HepG2 (cell line): ENCODE measurements at regions not wholly inside any gene's neighbourhood (a gene's known extent, or its start where the extent isn't known, plus 50 kb on each side); places are given as distances from the start of the nearest gene placed in this dataset.

Source experiments
- ATAC-seq: fragments of 200-7000 bp; cut with Tn5 transposase; 3 replicates; pipeline ENCODE4 v1.9.1; 2020; ENCODE audit warnings: mild to moderate bottlenecking, moderate library complexity
- BruUV-seq: library from RNA; stranded (reverse); fragments of 400-500 nt; replicated peaks from 2 replicates; lab custom pipeline; 2021; lab: Mats Ljungman, UMichigan
- CTCF ChIA-PET: fragments of 300-600 bp; formaldehyde crosslinking; extraction: SDS; loops from one replicate; lab custom pipeline; 2021; ENCODE audit warnings: low total read pairs, inconsistent platforms, low intra/inter-chr PET ratio; lab: Yijun Ruan, JAX
- POLR2A ChIA-PET: fragments of 350-600 bp; sonication (Branson Sonifier 250); formaldehyde crosslinking; loops from one replicate; lab custom pipeline; 2020; ENCODE audit warnings: antibody characterized with exemption, inconsistent platforms; lab: Yijun Ruan, JAX
- DNase-seq: peaks from one replicate; pipeline ENCODE4 v3.0.0-alpha.2; 2015; ENCODE audit warnings: low spot score
- FAIRE-seq: peaks from 3 replicates; lab custom pipeline; 2011; peaks lifted over from hg19 to GRCh38; lab: Jason Lieb, UNC
- H2AFZ ChIP-seq: one replicate; pipeline ENCODE4 v1.6.1; 2011; ENCODE audit warnings: low read length, inconsistent platforms
- H3K27ac ChIP-seq: fragments of 300-600 bp; 3 replicates; pipeline ENCODE4 v1.8.0; 2011; ENCODE audit warnings: mixed run types, mild to moderate bottlenecking, mixed read lengths, low read length, inconsistent platforms; ENCODE audit not compliant: insufficient read depth; ENCODE audit errors: extremely low read length
- H3K27me3 ChIP-seq, 2 experiments: fragments of 200-600 bp in 1 of 2; 2 replicates in 1 of 2; 3 replicates in 1 of 2; pipeline versions ENCODE4 v1.6.0 to v1.8.0; 2011; ENCODE audit warnings: low read length in 2 of 2, mild to moderate bottlenecking in 2 of 2, moderate library complexity in 2 of 2, inconsistent platforms in 1 of 2; ENCODE audit not compliant: insufficient read depth in 2 of 2, control insufficient read depth in 1 of 2
- H3K36me3 ChIP-seq, 2 experiments: fragments of 200-600 bp in 1 of 2; replicated peaks in 1 of 2; 2 replicates in 1 of 2; 3 replicates in 1 of 2; pipeline versions ENCODE4 v1.5.1 to v1.8.0; 2011; ENCODE audit warnings: low read length in 2 of 2, inconsistent platforms in 1 of 2; ENCODE audit not compliant: insufficient read depth in 2 of 2, control insufficient read depth in 1 of 2
- H3K4me1 ChIP-seq: 2 replicates; pipeline ENCODE4 v1.5.1; 2012; ENCODE audit warnings: low read length, inconsistent platforms; ENCODE audit not compliant: insufficient read depth
- H3K4me2 ChIP-seq: 2 replicates; pipeline ENCODE4 v1.6.0; 2011; ENCODE audit warnings: low read depth, low read length, inconsistent platforms
- H3K4me3 ChIP-seq, 3 experiments: fragments of 200-600 bp in 1 of 3; sonication (generic), shearing (Covaris generic) in 1 of 3; replicated peaks in 1 of 3; 2 replicates each; pipeline ENCODE4 v1.5.1; 2011 to 2016; ENCODE audit warnings: low read length in 3 of 3, inconsistent platforms in 2 of 3, low read depth in 2 of 3, mild to moderate bottlenecking in 2 of 3, control low read depth in 1 of 3, mixed read lengths in 1 of 3; ENCODE audit not compliant: insufficient read depth in 1 of 3
- H3K79me2 ChIP-seq: one replicate; pipeline ENCODE4 v1.6.1; 2011; ENCODE audit warnings: low read length, inconsistent platforms; ENCODE audit not compliant: insufficient read depth
- H3K9ac ChIP-seq: 2 replicates; pipeline ENCODE4 v1.6.0; 2011; ENCODE audit warnings: mild to moderate bottlenecking, low read depth, low read length, inconsistent platforms; ENCODE audit not compliant: insufficient read depth
- H3K9me3 ChIP-seq: 2 replicates; pipeline ENCODE4 v1.5.1; 2012; ENCODE audit warnings: mild to moderate bottlenecking, low read length
- H4K20me1 ChIP-seq: 2 replicates; pipeline ENCODE4 v1.6.0; 2011; ENCODE audit warnings: inconsistent platforms, mild to moderate bottlenecking, low read length, moderate library complexity; ENCODE audit not compliant: insufficient read depth
- ARID2 ChIP-seq: sonication (generic); formaldehyde crosslinking; IDR thresholded peaks from 2 replicates; pipeline ENCODE4 v1.8.1; 2022; ENCODE audit warnings: mild to moderate bottlenecking, missing genetic modification reagents, borderline replicate concordance
- ATF7-NPFF ChIP-seq: sonication (generic); formaldehyde crosslinking; IDR thresholded peaks from 2 replicates; pipeline ENCODE4 v1.8.1; 2023; ENCODE audit warnings: mild to moderate bottlenecking, low read depth, missing genetic modification reagents, moderate library complexity
- BORCS8-MEF2B ChIP-seq: sonication (generic); formaldehyde crosslinking; IDR thresholded peaks from 2 replicates; pipeline ENCODE4 v1.8.0; 2022; ENCODE audit warnings: mild to moderate bottlenecking, missing genetic modification reagents
- CENPX ChIP-seq: sonication (generic); formaldehyde crosslinking; IDR thresholded peaks from 2 replicates; pipeline ENCODE4 v1.9.0; 2021; ENCODE audit warnings: mild to moderate bottlenecking, missing genetic modification reagents, moderate library complexity
- CHD2 ChIP-seq: IDR thresholded peaks from 2 replicates; pipeline ENCODE4 v1.6.1; 2011; ENCODE audit warnings: low read depth, low read length, improper control_type of control experiment
- KAT8 ChIP-seq: IDR thresholded peaks from 2 replicates; pipeline ENCODE4 v1.6.1; 2016; ENCODE audit warnings: missing genetic modification reagents, missing compliant biosample characterization
- KDM4B ChIP-seq: sonication (generic); formaldehyde crosslinking; IDR thresholded peaks from 2 replicates; pipeline ENCODE4 v1.4.0; 2020; ENCODE audit warnings: missing genetic modification reagents
- NR2F1 ChIP-seq, 2 experiments: fragments of 450-650 bp in 1 of 2; formaldehyde crosslinking in 1 of 2; IDR thresholded peaks; 2 replicates each; pipeline versions ENCODE4 v1.5.0 to v1.6.1; 2016 to 2020; ENCODE audit warnings: mild to moderate bottlenecking in 1 of 2, missing compliant biosample characterization in 1 of 2, missing genetic modification reagents in 1 of 2, moderate library complexity in 1 of 2
- RFX1 ChIP-seq: fragments of 450-650 bp; IDR thresholded peaks from 2 replicates; pipeline ENCODE4 v1.6.1; 2017
- SYNCRIP ChIP-seq: fragments of 200-400 bp; formaldehyde crosslinking; IDR thresholded peaks from 2 replicates; pipeline ENCODE4 v1.6.1; 2018; ENCODE audit warnings: mild to moderate bottlenecking, low read depth, low read length; ENCODE audit not compliant: insufficient read depth
- TAF1 ChIP-seq: sonication (generic); formaldehyde crosslinking; IDR thresholded peaks from 2 replicates; pipeline ENCODE4 v1.4.0; 2020; ENCODE audit warnings: missing genetic modification reagents
- ZFP82 ChIP-seq: sonication (generic); formaldehyde crosslinking; IDR thresholded peaks from 2 replicates; pipeline ENCODE4 v1.5.1; 2020; ENCODE audit warnings: mild to moderate bottlenecking, missing genetic modification reagents, borderline replicate concordance
- ZFP90 ChIP-seq: sonication (generic); formaldehyde crosslinking; IDR thresholded peaks from 2 replicates; pipeline ENCODE4 v1.8.0; 2022; ENCODE audit warnings: missing genetic modification reagents, mild to moderate bottlenecking, inconsistent platforms, borderline replicate concordance
- ZMYM3 ChIP-seq: sonication (generic); formaldehyde crosslinking; IDR thresholded peaks from 2 replicates; pipeline ENCODE4 v1.5.1; 2020; ENCODE audit warnings: mild to moderate bottlenecking, missing genetic modification reagents
- ZNF205 ChIP-seq: IDR thresholded peaks from 2 replicates; pipeline ENCODE4 v1.6.1; 2018; ENCODE audit warnings: missing biosample characterization, missing genetic modification reagents
- ZNF703 ChIP-seq: sonication (generic); formaldehyde crosslinking; IDR thresholded peaks from 2 replicates; pipeline ENCODE4 v1.5.1; 2020; ENCODE audit warnings: missing genetic modification reagents, mild to moderate bottlenecking, moderate library complexity, borderline replicate concordance
- WGBS: methylation state at CpG from one replicate; pipeline ENCODE4 v1.1.6; 2017; ENCODE audit warnings: low lambda C conversion rate; 5-methylcytosine and 5-hydroxymethylcytosine counted together
- in situ Hi-C: cut with HindIII; loops from 2 replicates; pipeline ENCODE4 v1.10.0; 2017; ENCODE audit warnings: low pct_unique_long_range_greater_than_20kb; ENCODE audit not compliant: extremely low pct_ligation_motif_present
- intact Hi-C: fragments of 100-400 bp; cut with micrococcal nuclease; formaldehyde crosslinking; loops from one replicate; pipeline ENCODE4 v1.10.0; 2022; ENCODE audit not compliant: unreplicated experiment
- TF ChIP-seq, protein P1 (sequence below): IDR thresholded peaks from 2 replicates; pipeline ENCODE4 v1.6.1; 2016; ENCODE audit warnings: mild to moderate bottlenecking

DNA sequence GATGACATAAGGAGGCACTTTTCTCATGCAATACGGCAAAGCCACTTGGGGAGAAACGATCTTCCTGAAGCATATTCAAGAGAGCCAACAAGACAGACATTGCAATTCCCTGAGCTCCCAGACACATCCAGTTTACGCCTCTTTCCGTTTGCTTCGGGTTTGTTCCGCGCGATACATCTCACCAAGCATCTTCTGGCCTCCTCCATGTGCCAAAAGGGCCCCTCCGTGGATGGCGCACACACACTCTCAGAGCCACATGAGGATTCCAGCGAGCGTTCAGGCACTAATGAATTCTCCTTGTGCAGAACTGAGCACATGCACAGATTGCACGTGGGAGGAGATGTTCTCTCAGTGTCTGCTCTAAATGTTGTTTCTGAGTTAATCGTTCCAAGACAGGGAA lies 146.7 kb upstream of the SHISA6 start:
- peaks cover 0 to 3% of the 10 kb centered on the region in 2 experiments; a peak in 1 of 5 replicates for H3K27me3 ChIP-seq
- BruUV-seq: no TSS peak
- intact Hi-C loops: no loop called here
- H3K27ac ChIP-seq: no peak overlapping the region
- no peak for ATAC-seq
- no peak overlapping the region for H3K4me2 ChIP-seq
- no peaks in the 10 kb centered on the region for H3K9me3 ChIP-seq
- H3K36me3 ChIP-seq: no peaks in the 10 kb centered on the region
- H3K79me2 ChIP-seq: no peaks in the 10 kb centered on the region
- in situ Hi-C loops: no loop called here
- no peak for TF ChIP-seq ZNF703 (CRISPR knock-in tag)
- TF ChIP-seq ATF7-NPFF (CRISPR knock-in tag): no peak
- TF ChIP-seq, protein P1, sequence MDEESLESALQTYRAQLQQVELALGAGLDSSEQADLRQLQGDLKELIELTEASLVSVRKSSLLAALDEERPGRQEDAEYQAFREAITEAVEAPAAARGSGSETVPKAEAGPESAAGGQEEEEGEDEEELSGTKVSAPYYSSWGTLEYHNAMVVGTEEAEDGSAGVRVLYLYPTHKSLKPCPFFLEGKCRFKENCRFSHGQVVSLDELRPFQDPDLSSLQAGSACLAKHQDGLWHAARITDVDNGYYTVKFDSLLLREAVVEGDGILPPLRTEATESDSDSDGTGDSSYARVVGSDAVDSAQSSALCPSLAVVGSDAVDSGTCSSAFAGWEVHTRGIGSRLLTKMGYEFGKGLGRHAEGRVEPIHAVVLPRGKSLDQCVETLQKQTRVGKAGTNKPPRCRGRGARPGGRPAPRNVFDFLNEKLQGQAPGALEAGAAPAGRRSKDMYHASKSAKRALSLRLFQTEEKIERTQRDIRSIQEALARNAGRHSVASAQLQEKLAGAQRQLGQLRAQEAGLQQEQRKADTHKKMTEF (CRISPR knock-in tag): no peak
- TF ChIP-seq ZFP82 (CRISPR knock-in tag): no peak
- H3K4me3 ChIP-seq: no peak overlapping the region
- FAIRE-seq: no peak
- ChIA-PET CTCF (no interaction called here), POLR2A (no interaction called here)
- no peaks in the 10 kb centered on the region for H4K20me1 ChIP-seq
- WGBS: 67% methylated on average over 13 of the region's 14 CpGs
- H3K4me1 ChIP-seq: no peaks in the 10 kb centered on the region
- H3K9ac ChIP-seq: no peak overlapping the region
- DNase-seq: no peak
- no peak overlapping the region for H2AFZ ChIP-seq

DNA sequence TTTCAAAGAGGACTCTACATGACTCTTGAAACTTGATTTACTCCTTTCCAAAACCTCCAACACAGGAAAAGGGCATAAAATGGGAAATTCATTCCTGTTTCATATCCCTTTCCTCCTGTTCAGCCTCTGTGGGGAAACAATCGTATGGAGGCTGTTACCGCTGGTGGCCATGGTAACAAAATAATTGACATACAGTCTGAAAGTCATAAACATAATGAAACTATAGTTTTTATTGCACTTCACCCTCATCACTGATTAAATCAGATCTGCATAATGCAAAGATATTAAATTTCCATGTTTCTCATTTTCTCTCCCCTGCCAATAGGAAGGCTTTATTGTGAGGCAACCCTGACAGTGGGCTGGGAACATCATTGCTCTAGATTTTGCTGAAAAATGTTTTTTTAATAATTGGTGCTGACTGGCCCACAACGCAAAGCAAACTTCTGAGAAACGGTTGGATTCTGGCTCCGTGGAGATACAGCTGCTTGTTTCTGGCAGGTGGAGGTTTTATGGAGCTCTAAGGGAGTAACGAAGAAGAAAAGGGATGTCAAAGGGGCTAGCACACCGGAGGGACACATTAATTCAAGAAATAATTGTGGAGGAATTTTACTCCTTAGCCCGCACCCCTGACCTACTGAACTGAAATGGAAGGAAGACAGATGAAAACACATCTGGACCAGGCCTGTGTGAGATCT lies 154.2 kb upstream of the SHISA6 start:
- no peak overlapping the region for H2AFZ ChIP-seq
- H3K9me3 ChIP-seq: no peaks in the 10 kb centered on the region
- H3K4me1 ChIP-seq: no peaks in the 10 kb centered on the region
- intact Hi-C loops (no loop called here), in situ Hi-C loops (no loop called here)
- H3K27me3 ChIP-seq: 0 out of 5 replicates have a peak, but pooled peaks cover 0 to 3% of the 10 kb centered on the region in 2 experiments
- H3K79me2 ChIP-seq: no peaks in the 10 kb centered on the region
- DNase-seq (no peak), FAIRE-seq (no peak), ATAC-seq (no peak)
- WGBS: 24% methylated on average over 8 of the region's 8 CpGs
- no peak overlapping the region for H3K9ac ChIP-seq
- H3K4me3 ChIP-seq: no peak overlapping the region
- POLR2A ChIA-PET: no interaction called here
- CTCF ChIA-PET: no interaction called here
- H3K27ac ChIP-seq: no peak overlapping the region
- H3K36me3 ChIP-seq: no peaks in the 10 kb centered on the region
- TF ChIP-seq BORCS8-MEF2B (no peak), KAT8 (CRISPR knock-in tag) (no peak), ZMYM3 (CRISPR knock-in tag) (no peak), CENPX (CRISPR knock-in tag) (no peak), TAF1 (CRISPR knock-in tag) (no peak), ZNF205 (CRISPR knock-in tag) (no peak), ZFP90 (CRISPR knock-in tag) (no peak), CHD2 (no peak), NR2F1 (CRISPR knock-in tag; IDR thresholded peaks at IDR 0.05) (no peak), RFX1 (no peak), ARID2 (no peak), SYNCRIP (no peak), KDM4B (CRISPR knock-in tag) (no peak)
- no peak overlapping the region for H3K4me2 ChIP-seq
- no TSS peak for BruUV-seq
- no peaks in the 10 kb centered on the region for H4K20me1 ChIP-seq
